CD4-positive, alpha-beta T cell treated with Interleukin-12 subunit alpha and Interleukin-12 subunit beta, for 1 hour (primary cell): ENCODE measurements at regions not wholly inside any gene's neighbourhood (a gene's known extent, or its start where the extent isn't known, plus 50 kb on each side); places are given as distances from the start of the nearest gene placed in this dataset.

ENCODE experiments used
- DNase-seq: peaks from one replicate; pipeline ENCODE4 v3.0.0-alpha.2; 2020

GRCh38 chr19:30083125-30083681 is 141.2 kb downstream of the URI1 start:
- no peak for DNase-seq

GRCh38 chr19:30083701-30084156 is 141.7 kb downstream of the URI1 start:
- DNase-seq, result no peak

GRCh38 chr19:30084390-30084819 is 142.4 kb downstream of the URI1 start:
- DNase-seq, result no peak

GRCh38 chr19:30085394-30085793 is 143.4 kb downstream of the URI1 start:
- DNase-seq, result no peak

- DNase-seq, result no peak
Measured at GRCh38 chr19:30086220-30086619, 144.2 kb downstream of the URI1 start.

GRCh38 chr19:30086916-30087315 is 144.9 kb downstream of the URI1 start:
- no peak for DNase-seq

GRCh38 chr19:30087381-30088138 is 145.5 kb downstream of the URI1 start:
- no peak for DNase-seq

- DNase-seq, result no peak
Measured at GRCh38 chr19:30088567-30088966, 146.5 kb downstream of the URI1 start.

- no peak for DNase-seq
Measured at GRCh38 chr19:30089086-30089665, 147.1 kb downstream of the URI1 start.

- DNase-seq, result no peak
Measured at GRCh38 chr19:30090476-30090875, 148.4 kb downstream of the URI1 start.

- no peak for DNase-seq
Measured at GRCh38 chr19:30090963-30091362, 148.9 kb downstream of the URI1 start.

- DNase-seq, result no peak
Measured at GRCh38 chr19:30091456-30091855, 149.4 kb downstream of the URI1 start.

GRCh38 chr19:30091856-30092255 is 149.8 kb downstream of the URI1 start:
- DNase-seq, result no peak

- no peak for DNase-seq
Measured at GRCh38 chr19:30092721-30093569, 150.9 kb downstream of the URI1 start.

GRCh38 chr19:30093966-30094755 is 152.1 kb downstream of the URI1 start:
- DNase-seq, result no peak

- no peak for DNase-seq
Measured at GRCh38 chr19:30094756-30095140, 152.7 kb downstream of the URI1 start.

GRCh38 chr19:30095171-30095570 is 153.1 kb downstream of the URI1 start:
- DNase-seq, result no peak

- no peak for DNase-seq
Measured at GRCh38 chr19:30096596-30097370, 154.7 kb downstream of the URI1 start.

- no peak for DNase-seq
Measured at GRCh38 chr19:30097746-30098280, 155.8 kb downstream of the URI1 start.

GRCh38 chr19:30102239-30102638 is 160.2 kb downstream of the URI1 start:
- DNase-seq, result no peak

GRCh38 chr19:30102666-30103065 is 160.6 kb downstream of the URI1 start:
- DNase-seq, result no peak
